ENCODE measurements at regions not wholly inside any gene's neighbourhood (a gene's known extent, or its start where the extent isn't known, plus 50 kb on each side); places are given as distances from the start of the nearest gene placed in this dataset.

DNA sequence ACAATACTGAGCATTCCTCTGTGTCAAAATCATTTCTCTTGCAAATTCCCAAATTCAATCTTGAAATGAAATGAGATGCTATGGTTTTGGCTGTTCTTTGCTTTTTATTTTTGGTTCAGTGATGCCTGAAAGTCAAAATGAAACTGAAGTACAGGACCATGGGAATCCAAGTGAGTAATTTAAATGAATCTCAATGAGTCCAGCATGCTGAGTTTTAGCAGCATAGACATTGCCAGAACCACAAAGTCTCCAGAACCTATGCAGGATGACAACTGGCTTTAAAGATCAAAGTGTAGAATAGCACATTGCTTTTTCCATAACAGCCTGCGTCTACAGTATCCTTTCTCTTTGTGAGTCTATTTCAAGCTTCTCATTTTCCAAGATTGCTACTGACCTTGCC lies 1050.7 kb upstream of the PIK3C3 start:
- H3K4me3 Mint-ChIP-seq = no peak overlapping the region
- POLR2A ChIA-PET = no interaction called here
- H3K27ac Mint-ChIP-seq = no peak overlapping the region

DNA sequence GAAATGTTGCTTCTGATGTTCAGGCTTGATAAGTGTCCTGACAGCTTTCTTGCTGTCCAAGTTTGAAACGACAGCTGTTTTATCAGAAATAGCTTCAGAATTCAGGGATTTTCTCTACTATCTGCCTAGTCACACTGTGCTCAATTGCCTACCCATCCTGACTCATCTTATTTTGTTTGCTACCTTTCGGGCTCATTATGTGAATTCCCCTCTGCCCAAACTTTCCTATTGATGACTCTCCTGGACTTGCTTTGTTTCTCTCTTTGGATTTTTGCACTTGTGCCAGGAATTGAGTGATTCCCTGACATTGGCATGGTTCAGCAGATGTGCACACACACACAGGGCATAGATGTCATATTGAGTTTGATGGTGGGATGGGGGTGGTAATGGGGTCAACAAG lies 1052.6 kb upstream of the PIK3C3 start:
- ATAC-seq (no peak), DNase-seq (no peak)
- ChIA-PET CTCF (no interaction called here), POLR2A (no interaction called here)
- Mint-ChIP-seq H3K36me3 (ENCODE audit: low read depth) (no peaks in the 10 kb centered on the region), H3K9me3 (ENCODE audit: insufficient read depth) (peaks cover 4% of the 10 kb centered on the region), H3K4me1 (ENCODE audit: low read depth) (no peaks in the 10 kb centered on the region), H3K4me3 (no peak overlapping the region), H3K27me3 (ENCODE audit: low read depth) (no peaks in the 10 kb centered on the region), H3K27ac (no peak overlapping the region)

More for the DNA sequence above, 1050.7 kb upstream of the PIK3C3 start:
- Mint-ChIP-seq H3K27me3 (ENCODE audit: low read depth) (no peaks in the 10 kb centered on the region), H3K9me3 (ENCODE audit: insufficient read depth) (peaks cover 8% of the 10 kb centered on the region), H3K36me3 (ENCODE audit: low read depth) (no peaks in the 10 kb centered on the region), H3K4me1 (ENCODE audit: low read depth) (no peaks in the 10 kb centered on the region)
- ATAC-seq = no peak
- CTCF ChIA-PET = no interaction called here
- no peak for DNase-seq

DNA sequence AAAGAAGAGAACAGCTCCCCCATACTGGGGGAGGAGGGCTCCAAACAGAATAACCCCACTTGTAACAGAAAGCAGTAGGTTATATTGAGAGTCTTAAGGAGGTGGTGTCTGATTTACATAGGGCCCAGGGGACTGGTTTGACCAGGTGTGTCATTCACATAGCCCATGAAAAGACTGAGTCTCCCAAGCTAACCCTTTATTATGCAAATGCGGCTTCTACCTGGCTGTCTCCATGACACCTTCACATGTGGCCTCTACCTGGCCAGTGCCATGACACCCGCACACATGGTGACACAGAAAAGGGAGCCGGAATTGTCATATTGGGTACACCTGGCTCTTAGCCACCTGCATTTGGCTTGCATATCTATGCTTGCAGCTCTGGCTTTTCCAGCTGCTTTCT lies 1057.2 kb upstream of the PIK3C3 start:
- DNase-seq (no peak), ATAC-seq (no peak)
- Mint-ChIP-seq H3K4me3 (no peak overlapping the region), H3K36me3 (ENCODE audit: low read depth) (no peaks in the 10 kb centered on the region), H3K9me3 (ENCODE audit: insufficient read depth) (peaks cover 23% of the 10 kb centered on the region), H3K27me3 (ENCODE audit: low read depth) (no peaks in the 10 kb centered on the region), H3K4me1 (ENCODE audit: low read depth) (no peaks in the 10 kb centered on the region), H3K27ac (no peak overlapping the region)
- POLR2A ChIA-PET = no interaction called here
- CTCF ChIA-PET = no interaction called here

DNA sequence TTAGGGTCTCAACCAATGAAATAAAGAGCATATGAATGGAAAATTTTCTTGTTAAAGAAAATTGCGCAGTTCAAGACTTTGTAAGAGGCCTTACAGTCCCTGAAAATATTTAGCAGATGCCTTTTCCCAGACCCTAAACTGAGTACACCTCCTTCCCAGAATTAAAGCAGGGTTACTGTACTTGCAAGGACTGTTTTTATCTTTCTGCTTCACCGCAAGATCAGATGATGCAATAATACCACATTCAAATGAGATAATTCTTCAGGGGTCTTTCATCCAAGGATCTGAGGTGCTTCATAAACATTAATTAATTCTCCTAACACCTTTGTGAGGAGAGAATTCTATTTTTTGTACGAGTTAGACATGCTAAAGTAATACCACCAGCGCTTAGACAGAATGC lies 1071.8 kb upstream of the PIK3C3 start:
- Mint-ChIP-seq H3K9me3 (ENCODE audit: insufficient read depth) (no peaks in the 10 kb centered on the region), H3K27ac (no peak overlapping the region), H3K36me3 (ENCODE audit: low read depth) (no peaks in the 10 kb centered on the region), H3K27me3 (ENCODE audit: low read depth) (no peaks in the 10 kb centered on the region), H3K4me1 (ENCODE audit: low read depth) (no peaks in the 10 kb centered on the region), H3K4me3 (no peak overlapping the region)
- ChIA-PET POLR2A (no interaction called here), CTCF (no interaction called here)
- no peak for DNase-seq
- no peak for ATAC-seq

DNA sequence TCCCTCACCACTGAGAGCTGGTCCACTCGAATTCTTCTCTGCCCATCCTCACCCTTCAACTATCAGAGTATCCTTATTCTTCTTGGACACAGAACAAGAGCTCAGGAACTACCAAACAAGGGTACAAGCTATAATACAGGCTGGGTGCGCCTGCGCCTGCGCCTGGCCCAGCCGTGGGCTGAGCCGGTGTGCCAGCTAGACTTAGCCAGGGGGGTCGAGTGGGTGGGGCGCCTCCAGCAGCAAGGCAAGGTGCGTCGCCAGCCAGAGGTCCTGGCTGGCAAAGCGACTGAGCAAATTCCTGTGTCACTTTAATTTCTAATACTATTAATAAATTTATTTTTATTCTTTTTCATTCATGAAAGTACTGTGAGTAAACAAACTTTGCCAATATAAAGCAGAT lies 1072.6 kb upstream of the PIK3C3 start:
- no peaks in the 10 kb centered on the region for H3K4me1 Mint-ChIP-seq (ENCODE audit: low read depth)
- H3K27ac Mint-ChIP-seq = no peak overlapping the region
- H3K4me3 Mint-ChIP-seq = no peak overlapping the region
- DNase-seq (no peak), ATAC-seq (no peak)
- ChIA-PET CTCF (no interaction called here), POLR2A (no interaction called here)
- H3K9me3 Mint-ChIP-seq (ENCODE audit: insufficient read depth) = no peaks in the 10 kb centered on the region
- H3K36me3 Mint-ChIP-seq (ENCODE audit: low read depth) = no peaks in the 10 kb centered on the region
- H3K27me3 Mint-ChIP-seq (ENCODE audit: low read depth) = no peaks in the 10 kb centered on the region

DNA sequence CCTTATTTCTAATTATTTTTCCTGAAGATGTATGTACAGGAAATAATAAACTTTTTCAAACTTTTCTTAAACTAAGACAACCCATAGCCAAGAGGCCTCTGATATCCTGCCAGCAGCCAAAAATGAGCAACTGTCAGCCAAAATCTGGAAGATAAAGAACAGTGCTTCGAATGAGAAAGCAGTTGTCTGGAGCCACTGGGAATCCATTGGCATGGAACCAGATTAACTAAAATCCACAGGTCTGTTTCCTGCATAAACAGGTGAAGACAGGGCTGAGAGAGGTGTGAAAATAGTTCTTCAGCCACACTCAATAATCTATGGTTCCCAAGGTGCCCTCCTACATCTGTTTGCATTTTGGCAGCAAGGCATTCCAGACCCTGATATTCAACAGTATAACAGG lies 1076.7 kb upstream of the PIK3C3 start:
- DNase-seq = no peak
- Mint-ChIP-seq H3K4me3 (no peak overlapping the region), H3K27me3 (ENCODE audit: low read depth) (no peaks in the 10 kb centered on the region), H3K9me3 (ENCODE audit: insufficient read depth) (peaks cover 8% of the 10 kb centered on the region), H3K27ac (no peak overlapping the region), H3K4me1 (ENCODE audit: low read depth) (no peaks in the 10 kb centered on the region), H3K36me3 (ENCODE audit: low read depth) (no peaks in the 10 kb centered on the region)
- CTCF ChIA-PET = no interaction called here
- POLR2A ChIA-PET = no interaction called here
- ATAC-seq = no peak

DNA sequence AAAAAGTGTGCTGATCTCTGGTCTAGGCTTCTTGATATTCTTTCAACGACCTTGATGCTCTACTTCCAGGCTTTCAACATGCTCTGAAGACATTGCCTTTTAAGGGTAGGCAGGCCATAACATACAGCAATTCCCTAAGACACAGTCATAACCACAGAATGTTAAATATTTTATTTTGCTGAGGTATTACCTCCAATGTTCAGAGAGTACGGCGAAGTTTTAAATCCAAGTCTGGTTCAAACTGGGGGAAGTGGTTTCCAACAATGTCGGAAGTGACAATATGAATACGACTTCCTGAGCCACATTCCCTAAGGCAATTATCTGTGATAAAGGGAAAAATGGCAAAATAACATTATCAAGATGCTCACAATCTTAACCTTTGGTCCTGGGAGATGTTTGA lies 1077.9 kb upstream of the PIK3C3 start:
- no peak overlapping the region for H3K27ac Mint-ChIP-seq
- H3K4me1 Mint-ChIP-seq (ENCODE audit: low read depth) = no peaks in the 10 kb centered on the region
- peaks cover 8% of the 10 kb centered on the region for H3K9me3 Mint-ChIP-seq (ENCODE audit: insufficient read depth)
- CTCF ChIA-PET = no interaction called here
- POLR2A ChIA-PET = no interaction called here
- no peak for ATAC-seq
- no peak for DNase-seq
- no peaks in the 10 kb centered on the region for H3K36me3 Mint-ChIP-seq (ENCODE audit: low read depth)
- H3K27me3 Mint-ChIP-seq (ENCODE audit: low read depth) = no peaks in the 10 kb centered on the region
- no peak overlapping the region for H3K4me3 Mint-ChIP-seq

DNA sequence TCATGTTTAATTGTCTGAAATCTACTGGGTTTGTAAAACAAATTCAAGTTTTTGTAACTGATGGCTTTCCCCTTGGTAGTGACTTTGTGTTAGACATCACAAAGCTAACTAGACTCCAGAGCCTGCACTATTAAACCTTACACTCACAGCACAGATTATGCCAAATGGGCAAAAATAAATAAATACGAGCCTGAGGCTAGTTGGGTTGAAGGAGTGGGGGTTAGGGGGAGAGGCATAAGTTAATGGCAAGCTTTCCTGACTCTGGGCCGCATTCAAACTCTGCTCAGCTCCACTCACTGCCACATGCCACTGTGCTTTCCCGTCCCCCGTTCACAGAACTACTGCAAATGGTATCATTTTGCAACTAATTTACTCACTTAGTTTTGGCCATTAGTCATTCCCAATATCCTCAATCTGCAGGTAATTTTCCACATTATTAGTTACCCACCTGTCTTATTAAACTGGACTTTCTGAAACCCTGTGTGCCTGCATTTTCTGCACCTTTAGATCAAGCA lies 1079.9 kb upstream of the PIK3C3 start:
- ATAC-seq = no peak
- POLR2A ChIA-PET = no interaction called here

DNA sequence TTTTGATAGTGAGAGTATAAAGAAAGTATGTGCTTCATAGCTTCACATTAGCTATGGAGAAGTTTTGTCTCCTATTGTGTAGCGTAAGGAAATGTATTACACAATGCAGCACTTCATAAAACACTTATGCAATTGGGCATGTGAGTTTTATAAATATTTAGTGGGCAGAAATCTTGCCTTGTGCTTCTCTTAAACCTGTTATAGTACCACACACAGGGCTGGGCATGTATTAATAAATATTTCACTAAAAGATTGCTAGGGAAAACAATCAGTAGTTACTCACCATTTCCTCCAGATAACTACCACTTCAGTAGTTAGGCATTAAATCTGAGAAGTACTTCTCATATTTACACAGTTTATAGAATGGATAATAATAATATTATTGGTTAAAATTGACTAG lies 1080.8 kb upstream of the PIK3C3 start:
- no peak overlapping the region for H3K4me3 Mint-ChIP-seq
- ATAC-seq (no peak), DNase-seq (no peak)
- H3K36me3 Mint-ChIP-seq (ENCODE audit: low read depth) = no peaks in the 10 kb centered on the region
- CTCF ChIA-PET = no interaction called here
- no peaks in the 10 kb centered on the region for H3K4me1 Mint-ChIP-seq (ENCODE audit: low read depth)
- POLR2A ChIA-PET = no interaction called here
- H3K27me3 Mint-ChIP-seq (ENCODE audit: low read depth) = no peaks in the 10 kb centered on the region
- H3K27ac Mint-ChIP-seq = no peak overlapping the region
- peaks cover 19% of the 10 kb centered on the region for H3K9me3 Mint-ChIP-seq (ENCODE audit: insufficient read depth)

More for the DNA sequence above, 1079.9 kb upstream of the PIK3C3 start:
- H3K4me3 Mint-ChIP-seq = no peak overlapping the region
- no peaks in the 10 kb centered on the region for H3K27me3 Mint-ChIP-seq (ENCODE audit: low read depth)
- no peak for DNase-seq
- peaks cover 14% of the 10 kb centered on the region for H3K9me3 Mint-ChIP-seq (ENCODE audit: insufficient read depth)
- H3K27ac Mint-ChIP-seq = no peak overlapping the region
- CTCF ChIA-PET = no interaction called here
- no peaks in the 10 kb centered on the region for H3K36me3 Mint-ChIP-seq (ENCODE audit: low read depth)
- no peaks in the 10 kb centered on the region for H3K4me1 Mint-ChIP-seq (ENCODE audit: low read depth)

DNA sequence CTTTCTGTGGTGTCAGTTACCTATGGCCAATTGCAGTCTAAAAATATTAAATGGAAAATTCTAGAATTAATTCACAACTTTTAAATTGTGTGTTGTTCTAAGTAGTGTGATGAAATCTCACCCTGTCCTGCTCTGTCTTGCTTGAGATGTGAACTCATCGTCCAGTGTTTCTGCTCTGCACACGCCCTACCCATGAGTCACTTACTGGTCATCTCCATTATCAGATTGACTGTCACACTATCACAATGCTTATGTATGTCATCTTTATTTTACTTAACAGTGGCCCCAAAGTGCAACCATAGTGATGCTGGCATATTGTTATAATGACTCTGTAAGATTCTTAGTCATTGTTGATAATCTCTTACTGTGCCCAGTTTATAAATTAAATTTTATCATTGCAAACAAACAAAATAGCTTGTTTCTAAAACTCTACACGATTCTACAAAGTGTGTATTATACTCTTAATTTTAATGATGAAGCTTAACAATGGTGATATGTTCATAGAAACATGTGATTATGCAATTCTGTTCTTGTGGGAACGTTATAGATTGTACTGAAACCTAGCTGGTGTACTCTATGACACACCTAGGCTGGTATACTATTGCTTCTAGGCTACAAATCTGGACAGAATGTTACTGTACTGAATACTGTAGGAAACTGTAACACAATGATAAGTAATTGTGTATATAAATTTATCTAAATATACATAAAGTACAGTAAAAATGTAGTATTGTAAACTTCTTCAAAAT lies 1086.8 kb upstream of the PIK3C3 start:
- POLR2A ChIA-PET = no interaction called here
- Mint-ChIP-seq H3K4me3 (no peak overlapping the region), H3K27me3 (ENCODE audit: low read depth) (no peaks in the 10 kb centered on the region), H3K9me3 (ENCODE audit: insufficient read depth) (peaks cover 22% of the 10 kb centered on the region), H3K27ac (no peak overlapping the region), H3K4me1 (ENCODE audit: low read depth) (no peaks in the 10 kb centered on the region), H3K36me3 (ENCODE audit: low read depth) (no peaks in the 10 kb centered on the region)
- DNase-seq (no peak), ATAC-seq (no peak)
- CTCF ChIA-PET = no interaction called here

DNA sequence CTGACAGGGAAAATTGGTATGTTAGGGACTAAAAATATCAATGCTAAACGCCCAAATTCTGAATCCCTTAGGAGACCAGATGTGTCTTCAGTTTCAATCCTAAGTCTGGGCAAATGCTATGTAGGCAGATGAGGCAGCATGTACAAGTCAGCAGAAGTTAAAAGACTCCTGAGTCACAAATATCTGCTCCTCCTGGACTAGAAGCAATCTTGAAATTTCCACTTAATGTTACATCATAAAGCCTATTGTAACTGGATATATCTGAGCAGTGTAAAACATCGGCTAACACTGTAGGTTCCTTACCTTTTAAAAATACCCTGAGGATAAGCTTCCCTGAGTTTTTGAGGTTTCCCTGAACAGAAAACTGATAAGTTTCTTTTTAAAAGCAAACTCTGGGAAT lies 1087.6 kb upstream of the PIK3C3 start:
- CTCF ChIA-PET = no interaction called here
- ATAC-seq = no peak
- DNase-seq = no peak
- no peaks in the 10 kb centered on the region for H3K36me3 Mint-ChIP-seq (ENCODE audit: low read depth)
- H3K4me1 Mint-ChIP-seq (ENCODE audit: low read depth) = no peaks in the 10 kb centered on the region
- H3K9me3 Mint-ChIP-seq (ENCODE audit: insufficient read depth) = peaks cover 25% of the 10 kb centered on the region
- no peak overlapping the region for H3K4me3 Mint-ChIP-seq
- no peak overlapping the region for H3K27ac Mint-ChIP-seq
- no peaks in the 10 kb centered on the region for H3K27me3 Mint-ChIP-seq (ENCODE audit: low read depth)
- POLR2A ChIA-PET = interaction anchor here (0.6 kb wide), 1 partner anchor 1263 kb away, joined by 3 read pairs; no protein-coding TSS in a partner anchor

DNA sequence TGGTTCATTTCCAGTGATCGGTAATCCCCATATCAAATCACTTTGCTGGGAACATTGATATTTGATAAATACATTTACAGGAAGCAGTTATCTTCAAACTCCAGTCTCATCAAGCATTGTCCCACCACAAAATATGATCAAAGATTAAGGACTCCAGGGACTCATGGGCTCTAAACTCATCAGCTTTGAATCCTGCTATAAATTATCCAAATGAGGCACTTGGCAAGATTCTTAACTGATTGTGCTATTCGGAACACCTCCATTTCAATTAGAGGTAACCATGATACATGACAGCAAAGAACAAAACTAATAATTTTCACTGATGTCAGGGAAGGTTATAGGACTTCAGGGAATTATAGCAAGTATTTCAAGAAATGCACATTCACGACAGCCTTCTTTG lies 1088.1 kb upstream of the PIK3C3 start:
- Mint-ChIP-seq H3K4me3 (no peak overlapping the region), H3K36me3 (ENCODE audit: low read depth) (no peaks in the 10 kb centered on the region), H3K27me3 (ENCODE audit: low read depth) (no peaks in the 10 kb centered on the region), H3K27ac (no peak overlapping the region), H3K9me3 (ENCODE audit: insufficient read depth) (peaks cover 25% of the 10 kb centered on the region), H3K4me1 (ENCODE audit: low read depth) (no peaks in the 10 kb centered on the region)
- ChIA-PET POLR2A (interaction anchor here (0.6 kb wide), 1 partner anchor 1264 kb away, joined by 3 read pairs; no protein-coding TSS in a partner anchor), CTCF (no interaction called here)
- DNase-seq (no peak), ATAC-seq (no peak)

DNA sequence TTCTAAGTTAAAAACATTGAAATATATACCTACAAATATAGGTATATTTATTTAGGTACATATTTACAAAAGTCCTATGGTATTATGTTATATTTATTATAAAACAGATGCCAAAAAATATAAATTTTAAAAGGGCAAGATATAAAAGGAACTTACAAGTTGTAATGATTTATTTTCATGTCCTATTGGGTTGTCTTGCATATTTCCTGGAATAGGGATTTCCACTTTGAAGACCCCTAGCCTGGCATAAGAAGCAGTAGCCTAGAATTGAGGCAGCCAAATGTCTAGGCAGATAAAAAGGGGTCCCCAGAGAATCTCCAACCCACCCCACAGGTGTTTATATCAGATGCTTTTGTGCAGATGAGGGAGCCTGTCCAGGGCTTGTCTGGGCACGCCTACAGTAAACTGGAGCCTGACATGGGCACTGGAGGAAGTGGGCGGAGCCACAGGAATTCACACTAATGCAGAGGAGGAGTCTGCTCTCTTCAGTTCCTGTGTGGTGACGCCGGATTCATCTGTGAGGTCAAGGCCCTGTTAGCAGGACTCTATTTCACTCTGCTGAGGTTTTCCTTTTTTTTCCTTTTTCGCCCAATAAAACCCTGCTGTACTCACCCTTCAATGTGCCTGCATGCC lies 1088.9 kb upstream of the PIK3C3 start:
- Mint-ChIP-seq H3K27ac (no peak overlapping the region), H3K9me3 (ENCODE audit: insufficient read depth) (peaks cover 18% of the 10 kb centered on the region), H3K4me3 (no peak overlapping the region), H3K4me1 (ENCODE audit: low read depth) (no peaks in the 10 kb centered on the region), H3K27me3 (ENCODE audit: low read depth) (no peaks in the 10 kb centered on the region), H3K36me3 (ENCODE audit: low read depth) (no peaks in the 10 kb centered on the region)
- CTCF ChIA-PET = no interaction called here
- POLR2A ChIA-PET = no interaction called here
- peak; percentile 21 for DNase-seq
- peak; percentile 51 for ATAC-seq
